SU-DHL-6 (cell line): ENCODE measurements at regions not wholly inside any gene's neighbourhood (a gene's known extent, or its start where the extent isn't known, plus 50 kb on each side); places are given as distances from the start of the nearest gene placed in this dataset.

Source experiments
- EZH2phosphoT487 ChIP-seq: fragments of 200-600 bp; sonication (generic), shearing (Covaris generic); conservative IDR thresholded peaks from 2 replicates; pipeline ENCODE4 v1.6.1; 2018; ENCODE audit warnings: mild to moderate bottlenecking, antibody characterized with exemption, low read length, moderate library complexity, mixed read lengths
- TF ChIP-seq, protein P1 (sequence below): fragments of 200-600 bp; sonication (generic); IDR thresholded peaks from one replicate; pipeline ENCODE4 v1.5.1; 2017; ENCODE audit warnings: antibody characterized with exemption, mild to moderate bottlenecking, low read length, moderate library complexity; ENCODE audit not compliant: insufficient read depth, poor library complexity, severe bottlenecking

GRCh38 chr4:14303856-14304255 is 676.3 kb upstream of the BOD1L1 start:
- TF ChIP-seq, protein P1, sequence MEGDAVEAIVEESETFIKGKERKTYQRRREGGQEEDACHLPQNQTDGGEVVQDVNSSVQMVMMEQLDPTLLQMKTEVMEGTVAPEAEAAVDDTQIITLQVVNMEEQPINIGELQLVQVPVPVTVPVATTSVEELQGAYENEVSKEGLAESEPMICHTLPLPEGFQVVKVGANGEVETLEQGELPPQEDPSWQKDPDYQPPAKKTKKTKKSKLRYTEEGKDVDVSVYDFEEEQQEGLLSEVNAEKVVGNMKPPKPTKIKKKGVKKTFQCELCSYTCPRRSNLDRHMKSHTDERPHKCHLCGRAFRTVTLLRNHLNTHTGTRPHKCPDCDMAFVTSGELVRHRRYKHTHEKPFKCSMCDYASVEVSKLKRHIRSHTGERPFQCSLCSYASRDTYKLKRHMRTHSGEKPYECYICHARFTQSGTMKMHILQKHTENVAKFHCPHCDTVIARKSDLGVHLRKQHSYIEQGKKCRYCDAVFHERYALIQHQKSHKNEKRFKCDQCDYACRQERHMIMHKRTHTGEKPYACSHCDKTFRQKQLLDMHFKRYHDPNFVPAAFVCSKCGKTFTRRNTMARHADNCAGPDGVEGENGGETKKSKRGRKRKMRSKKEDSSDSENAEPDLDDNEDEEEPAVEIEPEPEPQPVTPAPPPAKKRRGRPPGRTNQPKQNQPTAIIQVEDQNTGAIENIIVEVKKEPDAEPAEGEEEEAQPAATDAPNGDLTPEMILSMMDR = no peak
- no peak for TF ChIP-seq EZH2phosphoT487
